HFFc6 (cell line): ENCODE measurements at regions not wholly inside any gene's neighbourhood (a gene's known extent, or its start where the extent isn't known, plus 50 kb on each side); places are given as distances from the start of the nearest gene placed in this dataset.
"Not testable (repeated sequence)": the region's sequence is repeated elsewhere in the genome, so short reads cannot be mapped to it uniquely, and the experiment has no call there.

Experiments used
- DNase-seq: peaks from one replicate; pipeline ENCODE4 v3.0.0-alpha.2; 2018
- H3K27ac Mint-ChIP-seq: 2 replicates; pipeline ENCODE4 v1.8.0; 2020; ENCODE audit warnings: mild to moderate bottlenecking, mixed read lengths
- H3K27me3 Mint-ChIP-seq: 2 replicates; pipeline ENCODE4 v1.8.0; 2021; ENCODE audit warnings: mild to moderate bottlenecking, moderate library complexity, mixed read lengths; ENCODE audit not compliant: insufficient read depth
- H3K36me3 Mint-ChIP-seq: 2 replicates; pipeline ENCODE4 v1.8.0; 2021; ENCODE audit warnings: low read depth, mixed read lengths
- H3K4me1 Mint-ChIP-seq: 2 replicates; pipeline ENCODE4 v1.8.0; 2020; ENCODE audit warnings: low read depth, mixed read lengths
- H3K4me3 Mint-ChIP-seq: 2 replicates; pipeline ENCODE4 v1.8.0; 2020; ENCODE audit warnings: mild to moderate bottlenecking, moderate library complexity, mixed read lengths
- H3K9me3 Mint-ChIP-seq: 2 replicates; pipeline ENCODE4 v1.8.0; 2020; ENCODE audit warnings: mild to moderate bottlenecking, mixed read lengths
- CTCF ChIP-seq: fragments of 200-600 bp; sonication (generic); IDR thresholded peaks from 2 replicates; pipeline ENCODE4 v1.5.0; 2021; ENCODE audit warnings: antibody characterized with exemption, mild to moderate bottlenecking

GRCh38 chr20:10114598-10114997 lies 79.8 kb downstream of the ANKEF1 start:
- no peak for DNase-seq
- Mint-ChIP-seq H3K4me1 (peaks cover 19% of the 10 kb centered on the region), H3K4me3 (no peak overlapping the region), H3K27me3 (peaks cover 4% of the 10 kb centered on the region), H3K36me3 (no peaks in the 10 kb centered on the region; the same call in 1 of the 2 replicates), H3K27ac (no peak overlapping the region), H3K9me3 (peaks cover 4% of the 10 kb centered on the region)
- no peak for TF ChIP-seq CTCF

GRCh38 chr20:10115021-10115420 lies 80.2 kb downstream of the ANKEF1 start:
- peaks cover 4% of the 10 kb centered on the region for H3K27me3 Mint-ChIP-seq
- H3K27ac Mint-ChIP-seq = no peak overlapping the region
- no peaks in the 10 kb centered on the region; the same call in 1 of the 2 replicates for H3K36me3 Mint-ChIP-seq
- TF ChIP-seq CTCF = no peak
- H3K4me3 Mint-ChIP-seq = no peak overlapping the region
- H3K9me3 Mint-ChIP-seq = peaks cover 4% of the 10 kb centered on the region
- peaks cover 19% of the 10 kb centered on the region for H3K4me1 Mint-ChIP-seq
- peak; percentile 18 for DNase-seq

GRCh38 chr20:10119336-10119735 lies 84.5 kb downstream of the ANKEF1 start:
- peaks cover 16% of the 10 kb centered on the region for H3K4me1 Mint-ChIP-seq
- H3K4me3 Mint-ChIP-seq = no peak overlapping the region
- peaks cover 18% of the 10 kb centered on the region for H3K9me3 Mint-ChIP-seq
- H3K36me3 Mint-ChIP-seq = no peaks in the 10 kb centered on the region; the same call in 1 of the 2 replicates
- TF ChIP-seq CTCF = no peak
- no peak overlapping the region for H3K27ac Mint-ChIP-seq
- no peak for DNase-seq
- peaks cover 1% of the 10 kb centered on the region for H3K27me3 Mint-ChIP-seq

GRCh38 chr20:10124883-10125282 lies 90.1 kb downstream of the ANKEF1 start:
- not testable (repeated sequence) for H3K4me3 Mint-ChIP-seq, DNase-seq, H3K4me1 Mint-ChIP-seq, H3K36me3 Mint-ChIP-seq, H3K27ac Mint-ChIP-seq, H3K27me3 Mint-ChIP-seq
- peaks cover 36% of the 10 kb centered on the region for H3K9me3 Mint-ChIP-seq

- Mint-ChIP-seq H3K36me3 (0 out of 2 replicates have a peak, but pooled peaks cover 7% of the 10 kb centered on the region), H3K4me1 (no peaks in the 10 kb centered on the region), H3K27ac (no peak overlapping the region), H3K9me3 (peaks cover 36% of the 10 kb centered on the region), H3K27me3 (peaks cover 8% of the 10 kb centered on the region), H3K4me3 (no peak overlapping the region)
- TF ChIP-seq CTCF = no peak
- no peak for DNase-seq
Measured at GRCh38 chr20:10125757-10126156, 91.0 kb downstream of the ANKEF1 start.

GRCh38 chr20:10129749-10130148 lies 88.9 kb upstream of the SNAP25 start:
- Mint-ChIP-seq H3K36me3 (0 out of 2 replicates have a peak, but pooled peaks cover 3% of the 10 kb centered on the region), H3K27me3 (peaks cover 6% of the 10 kb centered on the region), H3K4me3 (no peak overlapping the region), H3K9me3 (peaks cover 19% of the 10 kb centered on the region), H3K4me1 (no peaks in the 10 kb centered on the region), H3K27ac (no peak overlapping the region)
- DNase-seq = no peak
- no peak for TF ChIP-seq CTCF
